GM12864 (cell line): ENCODE measurements at regions not wholly inside any gene's neighbourhood (a gene's known extent, or its start where the extent isn't known, plus 50 kb on each side); places are given as distances from the start of the nearest gene placed in this dataset.
"Not testable (repeated sequence)": the region's sequence is repeated elsewhere in the genome, so short reads cannot be mapped to it uniquely, and the experiment has no call there.

ENCODE experiments used
- DNase-seq: peaks from one replicate; pipeline ENCODE4 v3.0.0-alpha.2; 2011; ENCODE audit warnings: low read depth
- H3K4me3 ChIP-seq: 2 replicates; pipeline ENCODE4 v1.5.1; 2011; ENCODE audit warnings: mild to moderate bottlenecking, low read depth, low read length, control low read depth
- TF ChIP-seq, protein P1 (sequence below): IDR thresholded peaks from 2 replicates; pipeline ENCODE4 v1.5.1; 2011; ENCODE audit warnings: low read depth, mild to moderate bottlenecking, moderate library complexity, low read length, control low read depth, inconsistent platforms; ENCODE audit errors: missing control alignments

GRCh38 chr6:66499851-66500250 is 792.8 kb upstream of the EYS start:
- DNase-seq = no peak
- H3K4me3 ChIP-seq = no peak overlapping the region
- TF ChIP-seq, protein P1, sequence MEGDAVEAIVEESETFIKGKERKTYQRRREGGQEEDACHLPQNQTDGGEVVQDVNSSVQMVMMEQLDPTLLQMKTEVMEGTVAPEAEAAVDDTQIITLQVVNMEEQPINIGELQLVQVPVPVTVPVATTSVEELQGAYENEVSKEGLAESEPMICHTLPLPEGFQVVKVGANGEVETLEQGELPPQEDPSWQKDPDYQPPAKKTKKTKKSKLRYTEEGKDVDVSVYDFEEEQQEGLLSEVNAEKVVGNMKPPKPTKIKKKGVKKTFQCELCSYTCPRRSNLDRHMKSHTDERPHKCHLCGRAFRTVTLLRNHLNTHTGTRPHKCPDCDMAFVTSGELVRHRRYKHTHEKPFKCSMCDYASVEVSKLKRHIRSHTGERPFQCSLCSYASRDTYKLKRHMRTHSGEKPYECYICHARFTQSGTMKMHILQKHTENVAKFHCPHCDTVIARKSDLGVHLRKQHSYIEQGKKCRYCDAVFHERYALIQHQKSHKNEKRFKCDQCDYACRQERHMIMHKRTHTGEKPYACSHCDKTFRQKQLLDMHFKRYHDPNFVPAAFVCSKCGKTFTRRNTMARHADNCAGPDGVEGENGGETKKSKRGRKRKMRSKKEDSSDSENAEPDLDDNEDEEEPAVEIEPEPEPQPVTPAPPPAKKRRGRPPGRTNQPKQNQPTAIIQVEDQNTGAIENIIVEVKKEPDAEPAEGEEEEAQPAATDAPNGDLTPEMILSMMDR = no peak

GRCh38 chr6:66496659-66497058 is 789.6 kb upstream of the EYS start:
- TF ChIP-seq, protein P1 = no peak
- no peak for DNase-seq
- H3K4me3 ChIP-seq = no peak overlapping the region

GRCh38 chr6:66494643-66495042 is 787.6 kb upstream of the EYS start:
- H3K4me3 ChIP-seq, DNase-seq: not testable (repeated sequence)

GRCh38 chr6:66489269-66489987 is 782.4 kb upstream of the EYS start:
- TF ChIP-seq, protein P1 = no peak
- no peak overlapping the region for H3K4me3 ChIP-seq
- no peak for DNase-seq

DNA sequence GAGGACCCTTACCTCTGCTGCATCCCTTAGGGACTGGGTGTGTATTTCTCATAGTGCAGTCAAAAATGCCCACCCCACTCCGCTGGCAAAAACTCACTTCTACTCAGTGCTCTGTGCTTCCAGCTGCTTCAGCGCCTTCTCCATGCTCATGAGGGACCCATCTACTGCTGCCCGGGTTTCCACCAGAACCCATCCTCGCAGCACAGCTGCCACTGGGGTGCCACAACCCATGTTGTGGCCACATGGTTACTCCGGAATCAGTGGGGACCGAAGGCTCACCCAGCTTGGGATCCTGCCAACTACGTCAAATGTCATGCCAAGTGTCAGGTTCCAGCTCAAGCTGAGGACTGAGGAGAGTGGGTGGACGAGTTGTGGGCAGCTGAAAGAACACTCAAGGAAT is 774.2 kb upstream of the EYS start:
- H3K4me3 ChIP-seq = no peak overlapping the region
- DNase-seq = no peak
- TF ChIP-seq, protein P1 = no peak

GRCh38 chr6:66478705-66479104 is 771.7 kb upstream of the EYS start:
- TF ChIP-seq, protein P1 = no peak
- DNase-seq = no peak

GRCh38 chr6:66435321-66435720 is 728.3 kb upstream of the EYS start:
- TF ChIP-seq, protein P1 = no peak
- no peak overlapping the region for H3K4me3 ChIP-seq
- DNase-seq = no peak

More at GRCh38 chr6:66478705-66479104, 771.7 kb upstream of the EYS start:
- no peak overlapping the region for H3K4me3 ChIP-seq
